H1 (cell line): ENCODE measurements at regions not wholly inside any gene's neighbourhood (a gene's known extent, or its start where the extent isn't known, plus 50 kb on each side); places are given as distances from the start of the nearest gene placed in this dataset.

ENCODE experiments used
- CTCF ChIA-PET: fragments of 300-600 bp; sonication (Branson Sonifier 250); formaldehyde crosslinking; loops from one replicate; lab custom pipeline; 2021; ENCODE audit not compliant: partially characterized antibody; lab: Charles Lee
- POLR2A ChIA-PET: fragments of 300-600 bp; sonication (Branson Sonifier 250); formaldehyde crosslinking; loops from one replicate; lab custom pipeline; 2021; ENCODE audit warnings: inconsistent platforms; ENCODE audit not compliant: partially characterized antibody; lab: Charles Lee
- DNase-seq, 2 experiments: peaks; one replicate each; pipeline versions ENCODE4 v3.0.0 to v3.0.0-alpha.2; 2010 to 2022; ENCODE audit warnings: low spot score in 2 of 2, low read depth in 1 of 2, mixed read lengths in 1 of 2
- FAIRE-seq: peaks from 2 replicates; lab custom pipeline; 2011; peaks lifted over from hg19 to GRCh38; lab: Jason Lieb, UNC
- H2AFZ ChIP-seq: 2 replicates; pipeline ENCODE4 v1.8.1; 2012; ENCODE audit warnings: low read length, inconsistent platforms
- H2AK5ac ChIP-seq: 2 replicates; pipeline ENCODE4 v1.6.1; 2013; ENCODE audit warnings: low read depth, low read length
- H2BK120ac ChIP-seq: replicated peaks from 2 replicates; pipeline ENCODE3; 2013; ENCODE audit warnings: low read depth, low read length, inconsistent platforms
- H2BK12ac ChIP-seq: 2 replicates; pipeline ENCODE4 v1.6.1; 2013; ENCODE audit warnings: low read depth, low read length
- H2BK15ac ChIP-seq: 2 replicates; pipeline ENCODE4 v1.6.1; 2013; ENCODE audit warnings: low read length
- H2BK20ac ChIP-seq: 2 replicates; pipeline ENCODE4 v1.6.1; 2013; ENCODE audit warnings: low read length
- H2BK5ac ChIP-seq: 2 replicates; pipeline ENCODE4 v1.6.1; 2013; ENCODE audit warnings: low read depth, low read length
- H3K14ac ChIP-seq: 2 replicates; pipeline ENCODE4 v1.6.1; 2013; ENCODE audit warnings: inconsistent platforms; ENCODE audit not compliant: insufficient read length
- H3K18ac ChIP-seq: 2 replicates; pipeline ENCODE4 v1.6.1; 2013; ENCODE audit warnings: low read length; ENCODE audit errors: extremely low read depth
- H3K23ac ChIP-seq: 2 replicates; pipeline ENCODE4 v1.6.1; 2013; ENCODE audit warnings: inconsistent platforms; ENCODE audit not compliant: insufficient read length
- H3K23me2 ChIP-seq: 2 replicates; pipeline ENCODE4 v1.6.1; 2013; ENCODE audit warnings: low read depth, low read length
- H3K27ac ChIP-seq: 2 replicates; pipeline ENCODE4 v1.6.1; 2011; ENCODE audit warnings: low read depth, low read length, inconsistent platforms
- H3K27me3 ChIP-seq, 4 experiments: replicated peaks in 1 of 4; 1 replicate in 1 of 4; 2 replicates in 3 of 4; pipeline versions ENCODE4 v1.6.1 to v1.8.1; 2011 to 2013; ENCODE audit warnings: low read length in 3 of 4, mild to moderate bottlenecking in 3 of 4, inconsistent platforms in 2 of 4, mixed read lengths in 2 of 4, moderate library complexity in 1 of 4; ENCODE audit not compliant: control insufficient read depth in 3 of 4, insufficient read depth in 3 of 4; ENCODE audit errors: extremely low read depth in 1 of 4
- H3K36me3 ChIP-seq, 4 experiments: 2 replicates each; pipeline versions ENCODE4 v1.6.1 to v1.8.1; 2011 to 2013; ENCODE audit warnings: mild to moderate bottlenecking in 4 of 4, low read length in 3 of 4, moderate library complexity in 2 of 4, control low read depth in 1 of 4, inconsistent platforms in 1 of 4; ENCODE audit not compliant: insufficient read depth in 4 of 4, control insufficient read depth in 2 of 4
- H3K4ac ChIP-seq: replicated peaks from 2 replicates; pipeline ENCODE3; 2013; ENCODE audit warnings: low read length, low read depth, mixed read lengths, inconsistent platforms; ENCODE audit not compliant: insufficient read length
- H3K4me1 ChIP-seq, 4 experiments: replicated peaks in 1 of 4; 1 replicate in 1 of 4; 2 replicates in 3 of 4; pipeline versions ENCODE4 v1.6.1 to v1.8.1; 2011 to 2013; ENCODE audit warnings: low read length in 3 of 4, inconsistent platforms in 2 of 4, mixed read lengths in 1 of 4; ENCODE audit not compliant: insufficient read depth in 4 of 4, control insufficient read depth in 3 of 4
- H3K4me2 ChIP-seq, 2 experiments: 2 replicates each; pipeline versions ENCODE4 v1.6.1 to v1.8.1; 2011 to 2013; ENCODE audit warnings: low read depth in 2 of 2, low read length in 2 of 2, control low read depth in 1 of 2, inconsistent platforms in 1 of 2, mild to moderate bottlenecking in 1 of 2; ENCODE audit not compliant: insufficient read depth in 1 of 2
- H3K4me3 ChIP-seq, 4 experiments: fragments of 200-600, 300-600 bp in 1 of 4; sonication (generic), shearing (Covaris generic), sonication (Bioruptor Twin) in 1 of 4; 2 replicates each; pipeline versions ENCODE4 v1.5.1 to v1.8.1; 2011 to 2016; ENCODE audit warnings: low read length in 4 of 4, low read depth in 3 of 4, control low read depth in 2 of 4, inconsistent platforms in 2 of 4, mild to moderate bottlenecking in 2 of 4, mixed read lengths in 1 of 4, moderate library complexity in 1 of 4; ENCODE audit not compliant: insufficient read depth in 2 of 4; ENCODE audit errors: extremely low read depth in 1 of 4
- H3K56ac ChIP-seq: replicated peaks from 2 replicates; pipeline ENCODE3; 2013; ENCODE audit warnings: low read depth, mild to moderate bottlenecking, mixed read lengths, low read length, inconsistent platforms; ENCODE audit not compliant: insufficient read length
- H3K79me1 ChIP-seq: 2 replicates; pipeline ENCODE4 v1.6.1; 2013; ENCODE audit warnings: low read depth, low read length, control low read depth
- H3K79me2 ChIP-seq, 2 experiments: 2 replicates each; pipeline versions ENCODE4 v1.6.1 to v1.8.1; 2012 to 2013; ENCODE audit warnings: low read length in 2 of 2, mild to moderate bottlenecking in 2 of 2, inconsistent platforms in 1 of 2; ENCODE audit not compliant: insufficient read depth in 2 of 2, control insufficient read depth in 1 of 2
- H3K9ac ChIP-seq, 4 experiments: replicated peaks in 1 of 4; 1 replicate in 1 of 4; 2 replicates in 3 of 4; pipeline versions ENCODE4 v1.6.1 to v1.8.1; 2011 to 2013; ENCODE audit warnings: low read depth in 3 of 4, low read length in 3 of 4, control low read depth in 2 of 4, mild to moderate bottlenecking in 2 of 4, moderate library complexity in 2 of 4, inconsistent platforms in 1 of 4; ENCODE audit errors: extremely low read depth in 1 of 4
- H3K9me3 ChIP-seq, 2 experiments: 2 replicates each; pipeline versions ENCODE4 v1.6.1 to v1.8.1; 2012 to 2013; ENCODE audit warnings: mild to moderate bottlenecking in 2 of 2, moderate library complexity in 2 of 2, control low read depth in 1 of 2, inconsistent platforms in 1 of 2, low read depth in 1 of 2, low read length in 1 of 2, mixed read lengths in 1 of 2; ENCODE audit not compliant: insufficient read depth in 2 of 2
- H4K20me1 ChIP-seq, 2 experiments: replicated peaks in 1 of 2; 2 replicates each; pipeline versions ENCODE3 to v1.8.1; 2011 to 2013; ENCODE audit warnings: inconsistent platforms in 2 of 2, low read length in 2 of 2, mild to moderate bottlenecking in 1 of 2; ENCODE audit not compliant: insufficient read depth in 2 of 2, control insufficient read depth in 1 of 2
- H4K5ac ChIP-seq: 2 replicates; pipeline ENCODE4 v1.6.1; 2013; ENCODE audit warnings: low read length, low read depth, mixed read lengths, inconsistent platforms; ENCODE audit not compliant: insufficient read length
- H4K8ac ChIP-seq: 2 replicates; pipeline ENCODE4 v1.8.0; 2013; ENCODE audit warnings: mild to moderate bottlenecking, moderate library complexity, low read length, inconsistent platforms; ENCODE audit not compliant: insufficient read depth; ENCODE audit errors: extremely low read depth
- H4K91ac ChIP-seq: replicated peaks from 2 replicates; pipeline ENCODE3; 2013; ENCODE audit warnings: low read length, mixed read lengths, inconsistent platforms; ENCODE audit not compliant: insufficient read length
- EGR1 ChIP-seq: IDR thresholded peaks from 2 replicates; pipeline ENCODE4 v1.6.1; 2011; ENCODE audit warnings: low read depth, low read length, borderline replicate concordance
- SAP30 ChIP-seq: fragments of 300-600 bp; sonication (generic); IDR thresholded peaks from 2 replicates; pipeline ENCODE4 v1.7.1; 2012; ENCODE audit warnings: low read length, moderate library complexity, mild to moderate bottlenecking, inconsistent platforms; ENCODE audit not compliant: insufficient read depth, insufficient replicate concordance

- Histone ChIP-seq H3K4me2 (no peak overlapping the region), H3K18ac (no peak overlapping the region), H2BK12ac (no peak overlapping the region; the same call in 1 of the 2 replicates), H2BK20ac (no peak overlapping the region), H3K79me2 (no peaks in the 10 kb centered on the region), H3K9me3 (no peaks in the 10 kb centered on the region), H3K4me3 (no peak overlapping the region), H4K91ac (peak overlapping the region; percentile 89), H4K8ac (no peak overlapping the region), H3K9ac (no peak overlapping the region), H3K14ac (peak overlapping the region; percentile 87), H4K20me1 (peaks cover 0 to 7% of the 10 kb centered on the region in 2 experiments), H3K23me2 (peaks cover 6% of the 10 kb centered on the region; the same call in 1 of the 2 replicates), H2AK5ac (peak overlapping the region; percentile 88; the same call in 1 of the 2 replicates), H2BK120ac (no peak overlapping the region), H2AFZ (no peak overlapping the region), H3K27ac (no peak overlapping the region), H3K36me3 (no peaks in the 10 kb centered on the region), H3K56ac (peak overlapping the region; percentile 99), H2BK15ac (no peak overlapping the region; the same call in 1 of the 2 replicates), H2BK5ac (0 out of 2 replicates have a peak overlapping the region, but pooled peaks have one; percentile 22), H3K4me1 (no peaks in the 10 kb centered on the region), H3K79me1 (no peaks in the 10 kb centered on the region), H4K5ac (no peak overlapping the region), H3K4ac (no peak overlapping the region), H3K27me3 (no peaks in the 10 kb centered on the region), H3K23ac (no peak overlapping the region)
- ChIA-PET POLR2A (no interaction called here), CTCF (no interaction called here)
- FAIRE-seq (no peak), DNase-seq (no peak)
- no peak for TF ChIP-seq SAP30
- TF ChIP-seq EGR1, result no peak
Observed at GRCh38 chr14:82725213-82725612, 1191.6 kb upstream of the SEL1L start.
